Effector CD4-positive, alpha-beta T cell (primary cell): ENCODE measurements at regions not wholly inside any gene's neighbourhood (a gene's known extent, or its start where the extent isn't known, plus 50 kb on each side); places are given as distances from the start of the nearest gene placed in this dataset.

Experiments
- DNase-seq: peaks from one replicate; pipeline ENCODE4 v3.0.0-alpha.2; 2020

- no peak for DNase-seq
These were observed 616.9 kb upstream of the SLC8A1 start for GRCh38 chr2:41068740-41069139.

- DNase-seq = no peak
These were observed 626.5 kb upstream of the SLC8A1 start for GRCh38 chr2:41078341-41078740.

- no peak for DNase-seq
These were observed 627.1 kb upstream of the SLC8A1 start for GRCh38 chr2:41079011-41079410.

GRCh38 chr2:41084321-41084720 is 632.4 kb upstream of the SLC8A1 start:
- no peak for DNase-seq

GRCh38 chr2:41087946-41088345 is 636.1 kb upstream of the SLC8A1 start:
- no peak for DNase-seq

- no peak for DNase-seq
These were observed 649.4 kb upstream of the SLC8A1 start for GRCh38 chr2:41101281-41101680.

- DNase-seq = no peak
These were observed 657.9 kb upstream of the SLC8A1 start for GRCh38 chr2:41109744-41110143.

- DNase-seq = no peak
These were observed 660.1 kb upstream of the SLC8A1 start for GRCh38 chr2:41111836-41112627.

- no peak for DNase-seq
These were observed 664.4 kb upstream of the SLC8A1 start for GRCh38 chr2:41116106-41116797.

- no peak for DNase-seq
These were observed 667.6 kb upstream of the SLC8A1 start for GRCh38 chr2:41119489-41119888.

- DNase-seq = no peak
These were observed 671.5 kb upstream of the SLC8A1 start for GRCh38 chr2:41123341-41123740.

- no peak for DNase-seq
These were observed 675.5 kb upstream of the SLC8A1 start for GRCh38 chr2:41127351-41127750.

GRCh38 chr2:41129988-41130387 is 678.1 kb upstream of the SLC8A1 start:
- no peak for DNase-seq

GRCh38 chr2:41137031-41137430 is 685.1 kb upstream of the SLC8A1 start:
- DNase-seq = no peak

- no peak for DNase-seq
These were observed 689.4 kb upstream of the SLC8A1 start for GRCh38 chr2:41141146-41141791.

- no peak for DNase-seq
These were observed 690.6 kb upstream of the SLC8A1 start for GRCh38 chr2:41142478-41142877.

- no peak for DNase-seq
These were observed 693.2 kb upstream of the SLC8A1 start for GRCh38 chr2:41145066-41145465.

GRCh38 chr2:41149054-41149453 is 697.2 kb upstream of the SLC8A1 start:
- no peak for DNase-seq

GRCh38 chr2:41151746-41152145 is 699.9 kb upstream of the SLC8A1 start:
- no peak for DNase-seq

GRCh38 chr2:41152318-41152717 is 700.4 kb upstream of the SLC8A1 start:
- no peak for DNase-seq

GRCh38 chr2:41160439-41160838 is 708.5 kb upstream of the SLC8A1 start:
- no peak for DNase-seq

GRCh38 chr2:41167014-41167413 is 715.1 kb upstream of the SLC8A1 start:
- DNase-seq = no peak

- DNase-seq = no peak
These were observed 717.9 kb upstream of the SLC8A1 start for GRCh38 chr2:41169744-41170143.

- no peak for DNase-seq
These were observed 718.7 kb upstream of the SLC8A1 start for GRCh38 chr2:41170589-41170988.
